NCI-H774 (cell line): ENCODE measurements at regions not wholly inside any gene's neighbourhood (a gene's known extent, or its start where the extent isn't known, plus 50 kb on each side); places are given as distances from the start of the nearest gene placed in this dataset.

Experiments
- DNase-seq: peaks from one replicate; lab custom pipeline; 2025; lab: John Stamatoyannopoulos, UW

DNA sequence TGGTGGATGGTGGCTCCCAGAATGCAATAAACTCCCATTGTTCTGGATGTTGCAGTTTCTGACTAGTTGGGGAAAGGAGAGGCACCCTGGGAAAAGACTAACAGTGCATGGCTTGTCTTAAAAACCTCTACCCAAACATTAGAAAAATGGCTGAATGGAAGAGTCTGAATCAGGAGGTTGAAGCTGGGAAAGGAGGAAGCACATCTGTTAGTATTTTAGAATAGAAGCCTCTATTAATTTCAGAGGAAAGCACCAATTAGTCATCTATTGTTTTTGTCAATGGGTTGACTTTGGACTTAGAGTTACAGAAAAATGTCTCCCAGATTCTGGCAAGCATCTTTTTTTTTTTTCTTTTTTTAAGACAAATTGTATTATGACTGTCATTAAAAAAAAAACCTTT is 56.1 kb upstream of the ELMO1 start:
- no peak for DNase-seq

DNA sequence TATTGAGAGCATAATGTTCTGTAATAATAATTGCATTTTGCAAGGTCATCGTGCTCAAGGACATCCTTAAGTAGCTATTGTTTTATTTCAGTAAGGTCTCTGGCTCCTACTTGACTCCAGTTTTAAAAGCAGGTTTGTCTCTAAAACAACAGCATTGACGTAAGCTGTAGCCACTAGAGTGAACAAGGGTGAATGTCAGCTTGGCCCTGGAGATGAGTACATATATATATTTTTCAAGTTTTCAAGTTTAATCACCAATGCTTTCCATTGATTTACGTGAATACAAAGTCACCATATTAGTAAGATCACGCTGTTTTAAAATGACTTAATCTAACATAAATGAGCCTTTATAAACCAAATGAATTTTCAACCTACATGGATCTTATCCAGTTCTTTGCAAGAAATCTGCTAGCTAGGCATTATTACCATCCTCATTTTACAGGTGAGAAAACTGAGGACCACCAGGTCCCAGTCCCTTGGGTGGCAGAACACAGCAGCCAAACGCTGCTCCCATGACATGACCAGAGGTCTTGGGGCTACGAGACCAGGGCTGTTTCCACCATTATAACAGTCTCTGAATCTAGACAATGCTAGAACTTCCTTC is 57.2 kb upstream of the ELMO1 start:
- no peak for DNase-seq

DNA sequence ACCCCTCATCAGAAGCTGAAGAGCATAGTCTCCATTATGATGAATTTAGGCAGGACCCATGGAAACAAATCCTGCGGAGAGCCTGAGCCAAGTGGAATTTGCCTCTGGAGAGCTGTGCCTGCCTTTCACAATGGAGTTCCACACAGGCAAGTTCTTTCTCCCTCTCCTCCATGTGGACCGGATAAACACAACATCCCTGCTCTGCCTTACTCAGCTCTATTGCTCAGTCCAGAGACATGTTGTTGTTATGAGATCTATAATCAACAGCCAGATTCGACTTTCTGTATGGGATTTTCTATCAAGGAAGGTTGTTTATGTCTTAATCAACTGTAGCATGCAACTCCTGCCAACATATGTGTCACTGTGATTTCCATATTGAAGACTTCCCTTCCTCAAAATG is 59.5 kb upstream of the ELMO1 start:
- DNase-seq, result no peak

DNA sequence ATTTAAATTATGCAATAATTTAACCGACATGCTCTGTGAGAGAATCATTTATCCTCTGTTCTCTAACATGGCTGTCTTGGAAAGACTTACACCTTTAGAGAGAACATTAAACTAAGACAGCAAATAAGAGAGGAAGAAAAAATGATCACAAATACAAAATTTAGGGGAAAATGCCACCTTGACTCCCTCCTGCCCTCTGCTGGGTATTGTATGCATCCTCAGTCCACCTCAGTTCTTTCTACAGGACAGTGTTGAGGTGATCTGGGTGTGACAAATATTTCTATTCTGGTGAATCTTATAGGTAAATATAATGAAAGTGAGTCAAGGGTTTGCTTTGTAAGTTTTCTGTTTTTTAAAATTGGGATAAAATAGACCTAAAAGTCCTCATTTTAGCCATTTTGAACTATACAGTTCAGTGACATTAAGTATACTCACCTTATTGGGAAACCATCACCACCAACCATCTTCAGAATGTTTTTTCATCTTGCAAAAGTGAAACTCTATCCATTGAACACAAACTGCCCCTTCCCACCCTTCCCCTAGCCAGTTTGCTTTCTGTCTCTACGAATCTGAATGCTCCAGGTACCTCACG is 61.5 kb upstream of the ELMO1 start:
- DNase-seq, result no peak

DNA sequence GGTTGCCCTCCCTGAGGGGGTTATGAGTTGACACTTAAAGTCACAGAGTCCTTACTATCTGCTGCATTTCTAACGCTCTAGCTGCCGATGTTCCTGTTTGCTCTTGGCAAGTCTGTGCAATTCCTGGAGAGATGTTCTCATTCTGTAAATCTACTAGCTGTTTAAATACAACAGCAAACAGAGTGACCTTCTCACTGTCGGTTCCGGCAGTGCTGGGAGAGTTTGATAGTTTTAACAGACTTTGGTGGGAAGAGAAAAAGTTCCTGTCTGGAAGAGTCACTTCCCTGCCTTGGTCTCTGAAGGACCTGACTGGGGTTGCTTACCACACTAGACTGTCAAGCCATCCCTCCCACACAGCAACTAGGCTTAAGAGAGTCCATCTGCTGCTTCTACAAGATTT is 63.3 kb upstream of the ELMO1 start:
- no peak for DNase-seq

DNA sequence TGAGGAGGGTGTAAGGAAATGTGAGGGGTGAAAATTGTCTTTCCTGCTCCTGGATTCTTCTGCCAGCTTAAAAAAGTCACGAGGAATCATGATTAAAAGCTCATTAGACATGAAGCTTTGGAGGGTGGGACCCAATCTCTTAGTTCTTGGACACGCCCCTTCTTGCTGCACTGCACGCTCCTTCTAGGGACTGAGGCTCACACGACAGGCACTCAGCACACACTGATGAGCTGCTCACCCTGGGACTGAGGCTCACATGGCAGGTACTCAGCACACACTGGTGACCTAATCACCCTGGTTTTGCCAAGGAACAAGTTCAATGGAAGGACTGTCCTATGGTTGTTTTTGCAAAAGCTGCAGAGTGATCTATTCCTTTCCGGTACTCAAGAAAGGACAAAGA is 65.8 kb upstream of the ELMO1 start:
- no peak for DNase-seq

DNA sequence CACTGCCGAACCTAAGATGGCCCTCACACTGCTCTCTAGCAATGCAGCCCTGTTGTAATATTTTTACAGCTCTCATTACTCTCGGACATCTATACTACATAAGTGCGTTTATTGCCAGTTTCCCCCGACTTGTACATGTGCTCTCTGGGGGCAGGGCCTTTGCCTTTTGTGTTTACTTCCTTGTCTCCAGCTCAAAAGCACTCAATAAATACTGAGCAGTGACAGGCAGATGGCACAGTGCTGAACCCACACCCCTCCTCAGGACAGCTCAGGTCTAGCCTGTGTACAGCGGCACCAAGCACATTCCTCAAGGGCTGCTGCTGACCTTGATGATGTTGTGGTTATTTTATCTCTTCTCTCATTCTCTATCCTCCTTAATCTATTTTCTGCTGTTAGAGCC is 68.0 kb upstream of the ELMO1 start:
- no peak for DNase-seq

DNA sequence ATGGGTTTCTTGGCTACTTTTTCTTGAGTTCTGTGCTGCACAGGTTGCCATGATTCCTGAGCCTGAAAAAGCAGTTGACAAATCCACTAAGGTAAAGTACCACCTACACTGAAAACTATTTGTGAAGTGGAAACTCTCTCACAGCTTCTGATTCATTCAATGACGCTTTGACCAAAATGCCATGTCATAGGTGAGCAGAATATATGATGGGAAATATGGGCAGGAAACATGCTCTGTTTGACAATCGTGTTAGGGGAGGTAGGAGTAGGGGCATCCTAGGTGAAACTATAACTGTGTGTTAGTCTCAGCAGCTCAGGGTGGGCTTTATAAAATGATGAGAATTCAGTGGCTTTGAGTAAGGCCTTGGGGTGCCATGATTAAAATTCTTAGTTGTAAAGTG is 69.6 kb upstream of the ELMO1 start:
- no peak for DNase-seq

DNA sequence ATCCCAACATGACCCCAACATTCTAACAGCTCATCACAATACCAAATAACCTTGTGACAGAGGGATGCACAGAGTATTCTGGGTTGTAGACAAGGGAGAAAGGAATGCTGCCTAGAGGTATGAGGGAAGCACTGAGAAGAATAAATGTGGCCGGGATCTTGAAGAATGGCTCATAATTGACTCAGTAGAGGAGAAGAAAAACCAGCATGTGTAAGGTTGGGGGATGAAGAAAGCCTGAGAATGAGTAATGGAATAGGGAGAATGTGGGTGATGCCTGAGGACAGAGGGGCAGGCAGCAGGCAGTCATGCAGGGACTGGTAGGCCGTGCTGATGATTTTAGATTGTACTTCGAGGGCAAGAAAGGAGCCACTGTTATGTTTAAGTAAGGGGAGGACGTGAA is 75.4 kb upstream of the ELMO1 start:
- no peak for DNase-seq

DNA sequence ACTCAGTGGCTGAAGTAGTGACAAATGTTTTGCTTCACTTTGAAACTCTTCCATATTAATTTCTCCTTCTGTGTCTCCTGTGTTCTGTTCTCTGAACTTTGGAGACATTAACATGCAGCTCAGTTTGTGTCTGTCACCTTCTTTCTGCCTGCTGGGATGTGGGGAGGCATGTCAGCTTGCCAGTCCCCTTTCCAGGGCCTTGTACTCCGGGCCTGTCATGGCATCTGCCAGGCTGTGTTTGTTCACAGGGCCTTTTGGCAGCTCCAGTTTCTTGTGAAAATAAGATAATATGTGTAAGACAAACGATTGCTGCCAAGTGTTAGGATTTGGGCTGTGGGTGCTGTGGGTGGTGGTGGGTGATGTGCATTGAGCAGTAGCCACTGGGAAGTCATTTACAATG is 76.1 kb upstream of the ELMO1 start:
- no peak for DNase-seq

DNA sequence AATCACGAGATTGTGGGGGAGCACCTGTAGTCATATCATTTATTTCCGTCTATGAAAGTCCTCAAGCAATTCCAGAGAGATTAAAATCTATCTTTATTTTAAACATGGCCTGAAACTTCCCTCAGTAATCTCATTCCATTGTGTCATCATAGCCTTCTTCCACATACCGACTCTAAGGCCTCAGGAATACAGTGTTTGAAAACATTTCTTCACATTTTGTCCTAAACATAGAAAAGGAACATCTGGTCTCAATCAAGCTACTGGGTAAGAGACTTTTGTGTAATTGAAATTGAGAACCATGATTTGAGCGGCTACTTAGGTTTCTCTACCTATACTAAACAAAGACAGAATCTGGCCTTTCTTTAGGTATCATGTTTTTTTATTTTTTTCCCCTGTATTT is 78.0 kb upstream of the ELMO1 start:
- DNase-seq, result no peak

DNA sequence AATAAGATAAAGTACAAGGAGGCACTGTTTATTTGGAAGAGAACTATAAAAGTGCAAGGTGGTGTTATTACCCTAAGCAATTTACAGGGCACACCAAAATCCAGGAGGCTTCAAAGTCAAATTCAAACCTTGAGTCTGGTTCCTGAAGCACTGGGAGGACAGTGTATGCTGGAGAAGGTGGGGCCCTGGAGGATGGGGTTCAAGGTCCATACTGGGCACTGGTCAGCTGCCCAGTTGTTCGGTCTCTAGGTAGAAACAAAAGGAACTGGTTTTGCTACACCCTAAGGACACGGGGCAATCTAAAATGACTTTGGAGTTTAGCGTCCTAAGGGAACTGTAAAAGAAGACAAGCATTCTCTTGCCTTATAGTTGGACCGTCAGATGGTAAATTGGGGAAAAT is 78.4 kb upstream of the ELMO1 start:
- no peak for DNase-seq

DNA sequence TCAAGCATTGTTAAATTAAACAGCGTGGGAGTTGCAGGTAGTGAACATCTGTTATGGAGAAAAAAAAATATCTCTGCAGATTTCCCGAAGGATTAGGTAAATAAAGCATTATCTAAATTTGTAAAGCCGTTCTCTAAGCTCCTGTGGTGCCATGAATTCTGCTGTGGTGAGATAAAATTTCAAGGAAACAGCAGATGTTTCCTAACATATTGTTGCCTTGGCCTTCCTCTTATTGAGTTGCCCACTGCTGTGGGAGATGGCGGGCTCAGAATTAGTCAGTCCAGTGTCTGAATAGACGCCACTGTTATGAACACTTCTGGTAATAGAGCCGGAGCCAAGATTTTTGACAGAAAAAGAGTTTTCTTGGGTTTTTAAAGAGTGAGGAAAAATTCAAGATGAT is 82.6 kb upstream of the ELMO1 start:
- no peak for DNase-seq

DNA sequence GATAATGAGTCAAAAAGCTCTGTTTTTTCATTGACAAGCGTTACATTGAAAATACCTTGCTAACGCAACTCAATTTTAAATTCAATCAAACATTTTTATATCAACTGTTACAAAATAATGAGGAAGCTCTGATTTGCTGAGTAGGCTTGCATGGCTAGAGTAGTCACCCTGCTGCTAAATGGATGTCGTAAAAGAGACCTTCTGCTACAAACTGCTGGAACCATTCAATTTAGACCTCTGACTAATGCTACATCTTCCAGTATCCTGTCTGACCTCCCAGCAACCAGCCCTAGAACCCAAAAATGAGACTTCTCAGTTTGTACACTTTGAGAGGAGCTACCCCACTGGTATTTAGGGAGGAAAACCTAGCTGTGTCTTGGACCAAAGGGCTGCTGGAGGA is 84.0 kb upstream of the ELMO1 start:
- DNase-seq, result no peak

DNA sequence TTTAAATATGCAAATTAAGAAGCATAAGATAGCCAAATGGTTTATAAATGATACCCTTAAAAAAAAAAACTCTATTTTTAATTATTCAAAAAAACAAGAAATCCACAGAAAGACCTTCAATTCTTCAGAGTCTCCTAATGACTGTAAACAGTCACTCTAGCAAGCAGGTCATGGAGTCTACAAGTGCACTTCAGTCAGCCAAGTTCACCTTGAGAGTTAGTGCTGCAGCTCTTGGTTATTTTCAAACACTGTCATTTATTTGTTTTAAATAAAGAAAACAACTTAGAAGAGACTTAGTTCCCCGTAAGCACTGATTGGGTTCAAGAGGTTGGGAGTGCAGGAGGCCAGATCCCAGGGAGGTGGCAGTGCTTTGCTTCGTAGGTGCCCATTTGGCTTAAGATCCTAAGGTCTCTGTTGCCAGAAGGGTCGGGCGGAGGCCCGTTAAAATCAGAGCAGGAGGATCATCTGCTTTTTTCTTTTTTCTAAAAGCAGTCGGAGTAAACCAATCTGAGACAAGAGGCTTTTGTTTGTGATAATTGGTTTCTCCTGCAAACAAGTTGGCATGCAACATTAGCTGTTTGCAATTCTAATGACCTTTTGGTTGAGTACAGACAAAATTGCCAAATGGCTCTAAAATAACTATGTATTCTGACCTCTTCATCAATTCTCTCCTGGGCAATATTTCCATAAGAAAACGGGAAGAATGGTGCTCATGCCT is 86.4 kb upstream of the ELMO1 start:
- no peak for DNase-seq

DNA sequence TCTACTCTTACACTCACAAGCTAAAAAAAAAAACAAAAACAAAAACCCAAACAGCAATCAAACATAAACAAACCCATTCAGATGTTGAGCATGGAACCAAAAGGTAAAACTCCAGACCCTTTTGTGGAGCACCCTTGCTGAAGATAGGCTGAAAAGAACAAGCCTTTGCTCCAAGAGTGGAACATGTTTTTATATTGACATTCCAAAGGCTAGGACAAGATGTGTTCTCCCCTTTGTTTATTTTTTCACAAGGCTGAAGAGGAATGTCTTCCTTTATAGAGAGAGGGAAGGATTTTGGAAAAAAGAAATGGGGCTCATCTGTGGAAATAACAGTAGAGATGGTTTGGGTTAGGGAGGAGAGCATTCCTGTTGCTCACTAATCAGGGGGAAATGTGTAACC is 87.2 kb upstream of the ELMO1 start:
- no peak for DNase-seq

DNA sequence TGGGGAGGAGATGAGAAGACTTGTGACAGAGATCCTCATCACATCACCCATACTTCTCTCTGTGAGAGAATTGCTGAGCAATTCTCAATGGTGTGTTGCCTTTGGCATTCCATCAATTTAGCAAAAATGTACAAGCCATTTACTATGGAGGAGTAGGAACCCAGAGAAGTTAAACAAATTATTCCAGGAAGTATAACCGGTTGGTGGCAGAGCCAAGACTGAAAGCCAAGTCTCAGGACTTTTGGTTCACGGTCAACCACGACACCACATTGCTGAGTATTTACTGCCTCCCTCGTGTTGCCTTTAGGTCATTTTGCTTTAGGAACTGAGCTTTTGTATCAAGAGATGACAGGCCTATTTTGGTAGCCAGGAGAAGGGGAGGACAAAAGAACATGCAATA is 88.0 kb upstream of the ELMO1 start:
- no peak for DNase-seq

DNA sequence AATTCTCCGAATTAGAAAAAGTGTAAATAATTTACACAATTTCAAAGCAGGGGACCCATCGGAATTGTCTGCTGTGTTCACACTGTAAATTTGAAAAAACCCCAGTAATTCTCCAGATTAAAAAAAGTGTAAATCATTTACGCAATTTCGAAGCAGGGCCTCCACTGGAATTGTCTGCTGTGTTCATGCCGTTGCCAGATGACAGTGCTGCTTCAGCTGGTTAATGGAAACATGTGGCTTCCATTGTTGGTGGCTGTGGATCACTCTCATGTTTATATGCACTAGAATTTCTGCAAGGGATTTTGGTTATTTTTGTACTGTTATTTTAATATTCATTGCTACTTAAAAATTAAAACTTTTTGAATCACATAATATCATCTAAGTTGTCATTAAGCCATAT is 88.8 kb upstream of the ELMO1 start:
- DNase-seq, result no peak

DNA sequence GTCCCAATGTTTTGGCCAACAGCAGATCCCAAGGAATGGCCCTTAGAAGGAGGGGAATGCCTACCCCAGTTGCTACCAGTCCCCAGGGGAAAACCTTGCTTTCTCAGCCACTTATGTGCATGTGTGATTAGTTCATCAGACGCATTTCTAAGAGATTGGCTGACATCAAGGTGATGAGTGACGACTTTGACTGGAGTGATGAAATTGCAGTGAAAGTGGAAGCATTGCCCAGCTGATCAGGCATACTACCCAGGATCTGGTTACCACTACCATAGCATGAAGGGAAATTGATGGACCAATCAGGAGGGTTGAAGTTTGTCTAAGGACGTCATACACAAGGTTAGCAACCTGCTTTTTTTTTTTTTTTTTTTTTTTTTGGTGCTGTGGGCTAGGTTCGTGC is 90.3 kb upstream of the ELMO1 start:
- DNase-seq, result no peak

DNA sequence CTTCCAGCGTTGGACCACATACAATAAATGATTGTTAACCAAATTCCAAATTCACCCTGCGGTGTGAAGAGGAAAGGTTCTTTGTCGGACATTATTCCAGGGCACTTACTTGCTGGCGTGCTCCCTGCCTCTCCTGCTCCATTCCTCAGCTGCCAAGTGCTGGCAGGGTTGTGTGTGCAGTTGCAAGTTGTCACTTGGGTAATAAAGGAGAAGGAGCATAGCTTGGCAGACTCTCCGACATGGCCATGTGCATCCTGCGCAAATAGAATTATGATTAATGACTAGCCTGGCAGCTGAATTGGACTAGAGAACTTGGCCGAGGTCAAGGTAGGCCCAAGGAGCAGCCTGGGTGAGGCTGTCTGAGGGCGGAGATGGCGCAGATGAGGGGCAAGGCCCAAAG is 92.3 kb upstream of the ELMO1 start:
- no peak for DNase-seq

DNA sequence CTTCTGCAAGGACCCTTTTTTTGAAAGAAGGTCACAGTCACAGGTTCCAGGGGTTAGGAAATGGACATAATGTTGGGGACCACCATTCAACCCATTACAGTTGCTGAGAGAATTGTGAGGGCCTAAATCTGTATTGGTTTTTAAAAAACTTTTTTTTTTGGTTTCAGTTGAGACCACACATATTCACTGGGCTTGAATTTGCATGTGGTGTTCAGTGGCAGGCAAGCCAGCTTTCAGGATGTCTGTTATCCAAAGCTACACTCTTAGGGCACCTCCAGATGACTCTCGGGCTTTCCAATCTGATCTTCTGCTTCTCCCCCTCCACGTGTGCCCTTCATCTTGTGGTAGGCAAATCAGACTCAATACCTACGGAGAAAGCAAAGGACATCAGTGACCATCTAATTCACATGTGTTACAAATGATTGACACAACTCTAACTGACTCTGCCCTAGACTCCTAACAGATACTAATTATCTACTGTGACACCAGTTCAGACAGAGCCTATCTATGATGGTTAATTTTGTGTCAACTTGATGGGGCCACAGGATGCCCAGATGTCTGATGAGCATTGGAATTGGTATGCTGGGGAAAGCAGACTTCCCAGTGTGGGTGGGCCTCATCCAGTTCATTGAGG is 93.3 kb upstream of the ELMO1 start:
- DNase-seq, result no peak

DNA sequence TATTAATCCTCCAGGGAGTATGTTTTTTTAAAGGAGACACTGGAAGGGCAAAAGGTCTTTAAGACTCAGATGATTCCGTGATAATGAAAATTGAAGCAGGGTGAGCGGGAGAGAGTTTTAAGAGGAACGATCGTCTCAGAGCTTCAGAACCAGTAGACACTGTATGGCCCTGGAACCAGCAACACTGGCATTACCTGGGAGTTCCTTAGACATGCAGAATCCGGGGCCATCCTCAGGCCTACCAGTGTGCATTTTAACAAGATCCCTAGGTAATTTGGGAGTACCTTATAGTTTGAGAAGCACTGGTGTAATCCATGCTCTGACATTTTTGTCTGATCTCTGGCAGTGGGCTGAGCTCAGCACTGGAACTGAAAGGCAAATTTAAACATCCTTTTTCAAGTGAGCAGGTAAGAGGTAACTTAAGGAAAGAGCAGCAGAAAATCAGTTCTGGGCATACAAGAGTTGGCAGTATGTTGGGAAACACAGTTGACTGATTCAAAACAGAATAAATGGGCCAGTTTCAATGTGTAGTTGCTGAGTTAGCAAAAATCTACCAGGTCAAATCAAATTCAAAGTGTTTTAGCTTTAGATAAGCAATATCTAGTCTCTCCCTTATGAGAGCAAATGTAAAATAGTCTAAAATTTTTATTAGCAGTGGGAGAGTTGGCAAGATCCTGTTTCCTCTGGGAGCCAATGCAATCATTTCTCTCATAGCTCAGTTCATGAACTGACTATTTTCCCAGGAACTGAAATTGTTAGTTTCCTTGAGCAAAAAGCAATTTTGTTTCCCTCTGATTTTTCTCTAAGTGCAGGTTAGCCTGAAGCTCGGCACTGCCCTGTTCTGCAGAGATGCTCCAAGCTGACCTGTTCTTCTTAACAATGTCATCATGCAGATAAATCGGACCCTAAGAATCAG is 97.2 kb upstream of the ELMO1 start:
- no peak for DNase-seq
